T-cell (primary cell): ENCODE measurements at regions not wholly inside any gene's neighbourhood (a gene's known extent, or its start where the extent isn't known, plus 50 kb on each side); places are given as distances from the start of the nearest gene placed in this dataset.

ENCODE experiments used
- ATAC-seq, 4 experiments: fragments of 200-7000 bp in 3 of 4; fragments of 150-1000 bp in 1 of 4; cut with Tn5 transposase; replicated peaks in 1 of 4; 1 replicate in 3 of 4; 2 replicates in 1 of 4; pipeline ENCODE4 v1.10.0; 2021; ENCODE audit warnings: moderate library complexity in 3 of 4, mild to moderate bottlenecking in 2 of 4, moderate number of reproducible peaks in 1 of 4
- CTCF ChIA-PET, 2 donors: fragments of 300-600 bp; sonication (Branson Sonifier 250); formaldehyde crosslinking; loops; one replicate each; lab custom pipeline; 2022; ENCODE audit warnings: antibody characterized with exemption in 2 of 2; lab: Charles Lee
- POLR2A ChIA-PET, 2 donors: fragments of 300-600 bp; sonication (Branson Sonifier 250); formaldehyde crosslinking; loops; one replicate each; lab custom pipeline; 2022; ENCODE audit warnings: antibody characterized with exemption in 2 of 2; lab: Charles Lee
- DNase-seq, 35 experiments: peaks; one replicate each; pipeline versions ENCODE4 v3.0.0 to v3.0.0-alpha.2; 2013 to 2023
- H3K27ac ChIP-seq: one replicate; pipeline ENCODE4 v1.5.1; 2013; ENCODE audit warnings: low read length
- H3K27me3 ChIP-seq, 2 experiments: replicated peaks in 1 of 2; 1 replicate in 1 of 2; 2 replicates in 1 of 2; pipeline versions ENCODE4 v1.6.1 to v1.7.0; 2013; ENCODE audit warnings: low read length in 1 of 2, mixed read lengths in 1 of 2; ENCODE audit not compliant: control insufficient read depth in 2 of 2, insufficient read depth in 2 of 2; ENCODE audit errors: extremely low read depth in 1 of 2
- H3K36me3 ChIP-seq, 2 donors: 1 replicate in 1 of 2; 2 replicates in 1 of 2; pipeline versions ENCODE4 v1.6.1 to v1.7.0; 2013; ENCODE audit warnings: low read length in 1 of 2; ENCODE audit not compliant: control insufficient read depth in 2 of 2, insufficient read depth in 1 of 2; ENCODE audit errors: extremely low read depth in 1 of 2
- H3K4me1 ChIP-seq, 2 experiments: 1 replicate in 1 of 2; 2 replicates in 1 of 2; pipeline versions ENCODE4 v1.6.1 to v1.7.0; 2013; ENCODE audit warnings: low read length in 2 of 2, mixed read lengths in 1 of 2; ENCODE audit not compliant: insufficient read depth in 2 of 2, control insufficient read depth in 1 of 2; ENCODE audit errors: extremely low read depth in 1 of 2
- H3K4me3 ChIP-seq, 2 donors: 1 replicate in 1 of 2; 2 replicates in 1 of 2; pipeline versions ENCODE4 v1.5.1 to v1.7.0; 2013; ENCODE audit warnings: mild to moderate bottlenecking in 2 of 2, low read length in 1 of 2, moderate library complexity in 1 of 2; ENCODE audit not compliant: control insufficient read depth in 1 of 2; ENCODE audit errors: extremely low read depth in 1 of 2
- H3K9me3 ChIP-seq: 2 replicates; pipeline ENCODE4 v1.7.0; 2013
- H3K27ac Mint-ChIP-seq, 2 donors: one replicate each; pipeline ENCODE4 v1.8.0; 2020 to 2021; ENCODE audit warnings: mild to moderate bottlenecking in 2 of 2, mixed read lengths in 2 of 2
- H3K27me3 Mint-ChIP-seq, 2 donors: one replicate each; pipeline ENCODE4 v1.8.0; 2021 to 2022; ENCODE audit warnings: mixed read lengths in 2 of 2
- H3K36me3 Mint-ChIP-seq: one replicate; pipeline ENCODE4 v1.8.0; 2021; ENCODE audit warnings: mixed read lengths
- H3K4me1 Mint-ChIP-seq, 3 donors: one replicate each; pipeline ENCODE4 v1.8.0; 2020 to 2022; ENCODE audit warnings: mixed read lengths in 3 of 3, mild to moderate bottlenecking in 1 of 3
- H3K4me3 Mint-ChIP-seq, 3 donors: one replicate each; pipeline ENCODE4 v1.8.0; 2020 to 2022; ENCODE audit warnings: mild to moderate bottlenecking in 3 of 3, mixed read lengths in 3 of 3, moderate library complexity in 3 of 3
- H3K9me3 Mint-ChIP-seq, 3 donors: one replicate each; pipeline ENCODE4 v1.8.0; 2020 to 2022; ENCODE audit warnings: mixed read lengths in 3 of 3
- WGBS: methylation state at CpG from one replicate; pipeline ENCODE4 v1.1.5; 2013; ENCODE audit warnings: missing lambda C conversion rate; ENCODE audit not compliant: insufficient coverage; 5-methylcytosine and 5-hydroxymethylcytosine counted together

GRCh38 chr7:17234030-17234397 is 64.4 kb upstream of the AHR start:
- peaks cover 3% of the 10 kb centered on the region for H3K36me3 Mint-ChIP-seq
- ChIA-PET CTCF (interaction anchor here in 1 of 2 donors (1.0 to 1.1 kb wide), 2 partner anchors 64 to 69 kb away, joined by 4 to 5 read pairs; partner anchors contain the start of gene AHR), POLR2A (interaction anchor here in 1 of 2 donors (1.1 to 1.7 kb wide), 2 partner anchors 61 to 65 kb away, joined by 6 to 8 read pairs; no protein-coding TSS in a partner anchor)
- Histone ChIP-seq H3K27me3 (no peaks in the 10 kb centered on the region), H3K4me3 (peak overlapping the region; percentile 22 to 25), H3K27ac (peak overlapping the region; percentile 98), H3K4me1 (peaks cover 10 to 19% of the 10 kb centered on the region in 2 experiments), H3K36me3 (no peaks in the 10 kb centered on the region), H3K9me3 (no peaks in the 10 kb centered on the region)
- peak overlapping the region; percentile 100 for H3K27ac Mint-ChIP-seq
- peak; percentile 2 to 74 (median 30) for DNase-seq
- H3K4me3 Mint-ChIP-seq: peak overlapping the region; percentile 65 to 73 (median 68)
- H3K9me3 Mint-ChIP-seq: peaks cover 0 to 4% (median 0%) of the 10 kb centered on the region in 3 donors
- peaks cover 38 to 50% (median 44%) of the 10 kb centered on the region in 3 donors for H3K4me1 Mint-ChIP-seq
- WGBS: no CpG with 5 or more reads among the region's 2 CpGs
- no peaks in the 10 kb centered on the region for H3K27me3 Mint-ChIP-seq
- ATAC-seq: peak; percentile 43 to 55 (median 48)

DNA sequence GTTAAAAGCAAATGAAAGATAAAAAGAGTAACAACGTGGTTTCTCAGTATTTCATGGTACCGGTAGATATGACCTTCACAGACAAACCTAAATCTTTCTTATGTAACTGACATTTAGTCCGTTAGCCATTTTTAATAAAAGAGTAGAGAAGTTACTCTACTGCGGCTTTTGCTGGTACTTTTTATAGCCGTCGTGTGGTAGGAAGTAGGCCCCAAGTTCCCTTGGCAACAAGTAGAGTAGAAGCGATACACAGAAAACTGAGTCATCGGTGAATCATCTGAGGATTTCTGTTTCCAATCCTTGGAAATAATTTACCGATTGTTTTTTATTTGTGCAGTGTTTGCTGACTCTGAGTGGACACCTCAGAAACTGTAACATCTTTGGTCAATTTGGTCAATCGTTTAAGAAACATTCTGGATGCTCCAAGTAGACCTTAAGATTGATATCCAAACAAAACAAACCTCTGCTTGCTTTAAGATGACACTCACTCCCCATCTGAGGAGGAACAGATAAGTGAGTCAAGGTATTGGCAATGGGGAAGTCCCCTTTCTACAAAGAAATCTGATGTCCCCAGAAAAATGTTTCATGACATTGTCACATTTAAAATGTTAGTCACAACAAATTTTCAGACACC is 63.9 kb upstream of the AHR start:
- CTCF ChIA-PET: interaction anchor here in 1 of 2 donors (1.5 kb wide), 1 partner anchor 65 kb away, joined by 4 read pairs; no protein-coding TSS in a partner anchor
- POLR2A ChIA-PET: interaction anchor here in 1 of 2 donors (0.6 to 1.7 kb wide), 3 partner anchors 51 to 65 kb away, joined by 4 to 6 read pairs (median 5); partner anchors contain the start of gene AHR
- no peaks in the 10 kb centered on the region for H3K27me3 ChIP-seq
- H3K27ac Mint-ChIP-seq: peak overlapping the region; percentile 100
- peak in 34 of 35 experiments; percentile 22 to 88 (median 54) for DNase-seq
- peaks cover 3% of the 10 kb centered on the region for H3K36me3 Mint-ChIP-seq
- ATAC-seq: peak; percentile 90 to 93 (median 92)
- peak overlapping the region; percentile 65 to 73 (median 68) for H3K4me3 Mint-ChIP-seq
- H3K9me3 Mint-ChIP-seq: peaks cover 0 to 4% (median 0%) of the 10 kb centered on the region in 3 donors
- peak overlapping the region; percentile 98 for H3K27ac ChIP-seq
- no peaks in the 10 kb centered on the region for H3K36me3 ChIP-seq
- peaks cover 38 to 50% (median 44%) of the 10 kb centered on the region in 3 donors for H3K4me1 Mint-ChIP-seq
- no peaks in the 10 kb centered on the region for H3K27me3 Mint-ChIP-seq
- WGBS: 0% methylated on average over 4 of the region's 10 CpGs
- peaks cover 10 to 19% of the 10 kb centered on the region in 2 experiments for H3K4me1 ChIP-seq
- H3K9me3 ChIP-seq: no peaks in the 10 kb centered on the region
- peak overlapping the region; percentile 22 to 25 for H3K4me3 ChIP-seq

- Histone ChIP-seq H3K27me3 (no peaks in the 10 kb centered on the region), H3K4me3 (no peak overlapping the region), H3K36me3 (no peaks in the 10 kb centered on the region), H3K4me1 (peaks cover 10 to 19% of the 10 kb centered on the region in 2 experiments), H3K9me3 (no peaks in the 10 kb centered on the region), H3K27ac (peak overlapping the region; percentile 98)
- H3K4me3 Mint-ChIP-seq: peak overlapping the region in 2 of 3 donors; percentile 4 to 9
- ChIA-PET POLR2A (interaction anchor here in 1 of 2 donors (0.6 to 1.6 kb wide), 2 partner anchors 62 to 175 kb away, joined by 3 to 5 read pairs; partner anchors contain the start of gene AHR), CTCF (interaction anchor here (0.6 to 1.5 kb wide), 2 partner anchors 64 to 835 kb away, joined by 3 to 4 read pairs; no protein-coding TSS in a partner anchor)
- H3K27ac Mint-ChIP-seq: peak overlapping the region; percentile 84 to 92
- DNase-seq (no peak), ATAC-seq (no peak)
- H3K4me1 Mint-ChIP-seq: peaks cover 38 to 50% (median 44%) of the 10 kb centered on the region in 3 donors
- H3K36me3 Mint-ChIP-seq: peaks cover 3% of the 10 kb centered on the region
- no CpG with 5 or more reads among the region's 5 CpGs for WGBS
- peaks cover 0 to 4% (median 0%) of the 10 kb centered on the region in 3 donors for H3K9me3 Mint-ChIP-seq
- no peaks in the 10 kb centered on the region for H3K27me3 Mint-ChIP-seq
These were observed 62.3 kb upstream of the AHR start for GRCh38 chr7:17236171-17236570.

GRCh38 chr7:17236603-17237002 is 61.8 kb upstream of the AHR start:
- ATAC-seq (no peak), DNase-seq (no peak)
- 100% methylated on average over 1 of the region's 1 CpG for WGBS
- Histone ChIP-seq H3K36me3 (no peaks in the 10 kb centered on the region), H3K4me3 (no peak overlapping the region), H3K4me1 (peaks cover 10 to 19% of the 10 kb centered on the region in 2 experiments), H3K9me3 (no peaks in the 10 kb centered on the region), H3K27me3 (no peaks in the 10 kb centered on the region), H3K27ac (no peak overlapping the region)
- H3K27ac Mint-ChIP-seq: peak overlapping the region; percentile 52 to 72
- peaks cover 0 to 4% (median 0%) of the 10 kb centered on the region in 3 donors for H3K9me3 Mint-ChIP-seq
- H3K4me1 Mint-ChIP-seq: peaks cover 38 to 50% (median 44%) of the 10 kb centered on the region in 3 donors
- CTCF ChIA-PET: no interaction called here
- H3K27me3 Mint-ChIP-seq: no peaks in the 10 kb centered on the region
- H3K4me3 Mint-ChIP-seq: no peak overlapping the region
- POLR2A ChIA-PET: no interaction called here
- H3K36me3 Mint-ChIP-seq: peaks cover 3% of the 10 kb centered on the region

- H3K27ac ChIP-seq: no peak overlapping the region
- no peak for ATAC-seq
- no peak for DNase-seq
- Mint-ChIP-seq H3K27me3 (no peaks in the 10 kb centered on the region), H3K4me1 (peaks cover 25 to 34% (median 32%) of the 10 kb centered on the region in 3 donors), H3K9me3 (peaks cover 0 to 4% (median 0%) of the 10 kb centered on the region in 3 donors), H3K4me3 (no peak overlapping the region), H3K27ac (no peak overlapping the region), H3K36me3 (peaks cover 3% of the 10 kb centered on the region)
- H3K4me3 ChIP-seq: no peak overlapping the region
- WGBS: no CpG with 5 or more reads among the region's 1 CpG
- no peaks in the 10 kb centered on the region for H3K9me3 ChIP-seq
- H3K36me3 ChIP-seq: no peaks in the 10 kb centered on the region
- ChIA-PET POLR2A (no interaction called here), CTCF (no interaction called here)
- H3K4me1 ChIP-seq: peaks cover 6 to 13% of the 10 kb centered on the region in 2 experiments
- H3K27me3 ChIP-seq: no peaks in the 10 kb centered on the region
These were observed 59.4 kb upstream of the AHR start for GRCh38 chr7:17239046-17239445.

- no peak overlapping the region for H3K4me3 Mint-ChIP-seq
- 67% methylated on average over 1 of the region's 7 CpGs for WGBS
- no peaks in the 10 kb centered on the region for H3K9me3 ChIP-seq
- H3K4me1 Mint-ChIP-seq: peaks cover 16 to 28% (median 25%) of the 10 kb centered on the region in 3 donors
- no peaks in the 10 kb centered on the region for H3K36me3 ChIP-seq
- DNase-seq (no peak), ATAC-seq (no peak)
- H3K27ac Mint-ChIP-seq: no peak overlapping the region
- H3K27me3 Mint-ChIP-seq: no peaks in the 10 kb centered on the region
- peaks cover 4 to 11% of the 10 kb centered on the region in 2 experiments for H3K4me1 ChIP-seq
- ChIA-PET CTCF (no interaction called here), POLR2A (no interaction called here)
- peaks cover 3% of the 10 kb centered on the region for H3K36me3 Mint-ChIP-seq
- no peaks in the 10 kb centered on the region for H3K27me3 ChIP-seq
- peaks cover 0 to 4% (median 0%) of the 10 kb centered on the region in 3 donors for H3K9me3 Mint-ChIP-seq
- H3K4me3 ChIP-seq: no peak overlapping the region
- H3K27ac ChIP-seq: no peak overlapping the region
These were observed 58.5 kb upstream of the AHR start for GRCh38 chr7:17239683-17240521.
